Fibroblast of mammary gland (primary cell): ENCODE measurements at regions not wholly inside any gene's neighbourhood (a gene's known extent, or its start where the extent isn't known, plus 50 kb on each side); places are given as distances from the start of the nearest gene placed in this dataset.

Experiments
- DNase-seq: peaks from one replicate; pipeline ENCODE4 v3.0.0-alpha.2; 2010; ENCODE audit warnings: low read depth
- H3K4me3 ChIP-seq: 2 replicates; pipeline ENCODE4 v1.5.1; 2011; ENCODE audit warnings: low read depth, mild to moderate bottlenecking, low read length, moderate library complexity; ENCODE audit not compliant: control insufficient read depth
- TF ChIP-seq, protein P1 (sequence below): conservative IDR thresholded peaks from 2 replicates; pipeline ENCODE4 v1.5.1; 2011; ENCODE audit warnings: low read depth, low read length, inconsistent platforms; ENCODE audit not compliant: control insufficient read depth, insufficient read depth

DNA sequence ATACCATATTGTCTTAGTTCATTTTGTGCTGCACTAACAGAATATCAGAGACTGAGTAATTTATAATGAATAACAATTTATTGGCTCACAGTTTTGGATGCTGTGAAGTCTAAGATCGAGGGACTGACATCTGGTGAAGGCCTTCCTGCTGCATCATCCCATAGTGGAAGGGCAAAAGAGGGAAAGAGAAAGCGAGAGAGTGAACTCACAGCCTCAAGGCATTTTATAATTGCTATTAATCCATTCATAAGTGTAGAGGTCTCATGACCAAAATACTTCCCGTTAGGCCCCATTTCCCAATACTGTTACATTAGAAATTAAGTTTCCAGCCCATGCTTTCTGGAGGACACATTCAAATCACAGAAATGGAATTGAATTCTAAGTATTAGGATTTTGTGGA, 554.4 kb downstream of the TRAM1L1 start:
- H3K4me3 ChIP-seq: no peak overlapping the region
- TF ChIP-seq, protein P1, sequence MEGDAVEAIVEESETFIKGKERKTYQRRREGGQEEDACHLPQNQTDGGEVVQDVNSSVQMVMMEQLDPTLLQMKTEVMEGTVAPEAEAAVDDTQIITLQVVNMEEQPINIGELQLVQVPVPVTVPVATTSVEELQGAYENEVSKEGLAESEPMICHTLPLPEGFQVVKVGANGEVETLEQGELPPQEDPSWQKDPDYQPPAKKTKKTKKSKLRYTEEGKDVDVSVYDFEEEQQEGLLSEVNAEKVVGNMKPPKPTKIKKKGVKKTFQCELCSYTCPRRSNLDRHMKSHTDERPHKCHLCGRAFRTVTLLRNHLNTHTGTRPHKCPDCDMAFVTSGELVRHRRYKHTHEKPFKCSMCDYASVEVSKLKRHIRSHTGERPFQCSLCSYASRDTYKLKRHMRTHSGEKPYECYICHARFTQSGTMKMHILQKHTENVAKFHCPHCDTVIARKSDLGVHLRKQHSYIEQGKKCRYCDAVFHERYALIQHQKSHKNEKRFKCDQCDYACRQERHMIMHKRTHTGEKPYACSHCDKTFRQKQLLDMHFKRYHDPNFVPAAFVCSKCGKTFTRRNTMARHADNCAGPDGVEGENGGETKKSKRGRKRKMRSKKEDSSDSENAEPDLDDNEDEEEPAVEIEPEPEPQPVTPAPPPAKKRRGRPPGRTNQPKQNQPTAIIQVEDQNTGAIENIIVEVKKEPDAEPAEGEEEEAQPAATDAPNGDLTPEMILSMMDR: no peak
- no peak for DNase-seq

- no peak for DNase-seq
- TF ChIP-seq, protein P1: no peak
- H3K4me3 ChIP-seq: no peak overlapping the region
Observed at GRCh38 chr4:116530048-116530447, 555.3 kb downstream of the TRAM1L1 start.

DNA sequence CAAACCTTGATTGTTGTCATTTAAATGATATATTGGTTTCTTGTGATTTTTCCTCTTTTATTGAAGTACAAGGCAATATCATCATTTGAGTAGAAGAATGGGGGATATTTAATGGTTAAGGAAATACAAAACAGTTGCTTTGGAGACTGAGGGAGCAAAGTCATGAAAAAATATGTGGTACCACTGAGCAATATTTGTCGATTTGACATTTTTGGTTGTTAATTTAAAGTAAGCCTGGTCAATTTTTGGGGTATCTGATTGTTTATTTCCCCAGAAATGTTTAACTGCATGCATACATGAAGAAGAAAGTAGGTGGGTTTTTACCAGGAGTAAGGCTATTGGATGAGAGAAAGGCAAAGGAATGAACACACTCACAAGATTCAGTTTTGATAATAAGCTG, 556.2 kb downstream of the TRAM1L1 start:
- DNase-seq: no peak
- TF ChIP-seq, protein P1: no peak
- H3K4me3 ChIP-seq: no peak overlapping the region

- TF ChIP-seq, protein P1: no peak
- no peak overlapping the region for H3K4me3 ChIP-seq
- DNase-seq: no peak
Observed at GRCh38 chr4:116522922-116523321, 562.5 kb downstream of the TRAM1L1 start.

DNA sequence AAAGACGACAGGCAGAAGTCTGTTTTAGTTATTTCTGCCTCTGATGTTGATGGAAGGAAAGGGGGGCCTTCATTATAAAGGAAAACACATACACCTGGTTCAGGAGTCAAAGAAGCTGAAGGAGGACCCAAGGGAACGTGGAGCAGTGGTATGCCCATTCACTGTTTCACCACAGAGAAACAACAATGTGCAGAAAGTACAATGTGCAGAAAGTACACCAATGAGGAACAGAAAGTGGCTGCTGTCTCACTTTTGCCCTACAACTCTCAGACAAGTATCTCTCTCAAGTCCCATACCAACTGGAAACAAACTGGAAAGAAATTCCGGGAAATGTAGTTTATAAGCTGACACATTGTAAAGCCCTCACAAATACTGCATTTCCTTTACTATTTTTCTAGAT, 564.5 kb downstream of the TRAM1L1 start:
- H3K4me3 ChIP-seq: no peak overlapping the region
- TF ChIP-seq, protein P1: no peak
- DNase-seq: no peak

DNA sequence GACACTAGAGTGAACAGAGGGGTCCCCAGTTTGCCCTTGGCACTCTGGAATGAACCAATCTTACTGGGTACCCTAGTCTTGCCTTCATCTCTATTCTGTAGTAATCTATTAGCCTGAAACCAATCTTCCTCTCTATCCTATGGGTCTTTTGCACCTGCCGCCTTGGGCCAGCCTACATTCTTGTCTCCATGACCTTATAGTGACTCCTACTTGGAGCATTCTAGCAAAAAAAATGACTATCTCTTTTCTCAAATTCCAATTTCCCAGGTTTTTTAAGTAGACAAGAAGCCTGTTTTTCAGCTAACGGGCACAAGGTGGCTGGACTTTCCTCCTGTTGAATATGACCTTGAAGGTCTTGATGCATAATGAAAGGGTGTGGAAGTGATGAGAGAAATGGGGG, 568.7 kb downstream of the TRAM1L1 start:
- no peak for DNase-seq
- TF ChIP-seq, protein P1: no peak
- H3K4me3 ChIP-seq: no peak overlapping the region

DNA sequence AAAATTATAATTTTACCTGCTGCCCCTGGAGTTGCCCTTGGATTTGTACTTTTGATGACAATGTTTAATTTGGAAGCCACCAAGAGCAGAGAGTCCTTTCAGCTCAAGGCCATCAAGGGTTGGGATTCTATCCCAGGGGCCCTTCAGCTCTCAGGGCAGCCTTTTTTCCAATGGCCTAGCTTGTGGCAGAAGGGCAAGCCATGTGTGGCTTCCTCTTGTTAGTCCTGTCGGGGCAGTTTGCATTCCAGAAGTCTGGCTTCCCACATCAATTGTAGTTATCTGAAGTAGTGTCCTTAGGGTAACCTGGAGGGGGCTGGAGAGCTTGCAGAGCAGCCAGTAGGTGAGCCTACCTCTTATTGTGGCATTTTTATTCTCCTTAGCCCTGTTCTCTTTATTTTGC, 569.4 kb downstream of the TRAM1L1 start:
- H3K4me3 ChIP-seq: no peak overlapping the region
- TF ChIP-seq, protein P1: no peak
- no peak for DNase-seq
